Esophagus muscularis mucosa (tissue), 4 donors: ENCODE measurements at regions not wholly inside any gene's neighbourhood (a gene's known extent, or its start where the extent isn't known, plus 50 kb on each side); places are given as distances from the start of the nearest gene placed in this dataset.

Source experiments
- EP300 ChIP-seq: sonication (generic); formaldehyde crosslinking; IDR thresholded peaks from one replicate; pipeline ENCODE4 v1.6.1; 2017; ENCODE audit warnings: antibody characterized with exemption
- POLR2A ChIP-seq: fragments of 450-650 bp; IDR thresholded peaks from one replicate; pipeline ENCODE4 v1.6.1; 2017; ENCODE audit warnings: antibody characterized with exemption, moderate library complexity, mild to moderate bottlenecking, low read depth
- POLR2AphosphoS5 ChIP-seq, 2 donors: sonication (generic); formaldehyde crosslinking; IDR thresholded peaks; one replicate each; pipeline ENCODE4 v1.6.1; 2017; ENCODE audit warnings: antibody characterized with exemption in 2 of 2
- TF ChIP-seq, protein P1 (sequence below), 3 experiments: fragments of 200-600 bp in 2 of 3; fragments of 450-650 bp in 1 of 3; sonication (generic) in 2 of 3; IDR thresholded peaks; one replicate each; pipeline ENCODE4 v1.5.1; 2017 to 2019; ENCODE audit warnings: antibody characterized with exemption in 3 of 3, mild to moderate bottlenecking in 2 of 3, moderate library complexity in 1 of 3

DNA sequence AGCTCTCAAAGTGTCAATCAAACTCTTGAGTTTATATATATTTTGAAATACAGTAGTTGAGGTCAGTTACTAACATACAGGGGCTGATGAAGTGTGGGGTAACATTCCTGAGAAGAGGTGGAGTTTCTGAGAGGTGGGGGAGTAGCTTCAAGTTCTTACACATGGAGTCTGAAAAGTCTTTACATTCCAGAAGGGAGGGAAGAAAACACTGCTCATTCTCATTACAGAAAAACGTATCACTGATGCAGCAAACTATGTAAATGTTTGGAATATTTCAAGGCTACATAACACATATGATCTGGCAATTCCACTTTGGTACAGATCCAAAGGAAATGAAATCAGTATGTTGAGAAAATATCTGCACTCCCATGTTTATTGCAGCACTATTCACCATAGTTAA is 1065.8 kb upstream of the B3GALT2 start:
- TF ChIP-seq POLR2A (no peak), POLR2AphosphoS5 (IDR thresholded peaks at IDR 0.05) (no peak), EP300 (no peak)
- TF ChIP-seq, protein P1, sequence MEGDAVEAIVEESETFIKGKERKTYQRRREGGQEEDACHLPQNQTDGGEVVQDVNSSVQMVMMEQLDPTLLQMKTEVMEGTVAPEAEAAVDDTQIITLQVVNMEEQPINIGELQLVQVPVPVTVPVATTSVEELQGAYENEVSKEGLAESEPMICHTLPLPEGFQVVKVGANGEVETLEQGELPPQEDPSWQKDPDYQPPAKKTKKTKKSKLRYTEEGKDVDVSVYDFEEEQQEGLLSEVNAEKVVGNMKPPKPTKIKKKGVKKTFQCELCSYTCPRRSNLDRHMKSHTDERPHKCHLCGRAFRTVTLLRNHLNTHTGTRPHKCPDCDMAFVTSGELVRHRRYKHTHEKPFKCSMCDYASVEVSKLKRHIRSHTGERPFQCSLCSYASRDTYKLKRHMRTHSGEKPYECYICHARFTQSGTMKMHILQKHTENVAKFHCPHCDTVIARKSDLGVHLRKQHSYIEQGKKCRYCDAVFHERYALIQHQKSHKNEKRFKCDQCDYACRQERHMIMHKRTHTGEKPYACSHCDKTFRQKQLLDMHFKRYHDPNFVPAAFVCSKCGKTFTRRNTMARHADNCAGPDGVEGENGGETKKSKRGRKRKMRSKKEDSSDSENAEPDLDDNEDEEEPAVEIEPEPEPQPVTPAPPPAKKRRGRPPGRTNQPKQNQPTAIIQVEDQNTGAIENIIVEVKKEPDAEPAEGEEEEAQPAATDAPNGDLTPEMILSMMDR (IDR thresholded peaks at IDR 0.05) = no peak
